Superior temporal gyrus (tissue), 1 donor: ENCODE measurements at regions not wholly inside any gene's neighbourhood (a gene's known extent, or its start where the extent isn't known, plus 50 kb on each side); places are given as distances from the start of the nearest gene placed in this dataset.
"Not testable (repeated sequence)": the region's sequence is repeated elsewhere in the genome, so short reads cannot be mapped to it uniquely, and the experiment has no call there.

Experiments
- DNase-seq: peaks from one replicate; pipeline ENCODE4 v3.0.0-alpha.2; 2016; ENCODE audit errors: extremely low spot score

DNA sequence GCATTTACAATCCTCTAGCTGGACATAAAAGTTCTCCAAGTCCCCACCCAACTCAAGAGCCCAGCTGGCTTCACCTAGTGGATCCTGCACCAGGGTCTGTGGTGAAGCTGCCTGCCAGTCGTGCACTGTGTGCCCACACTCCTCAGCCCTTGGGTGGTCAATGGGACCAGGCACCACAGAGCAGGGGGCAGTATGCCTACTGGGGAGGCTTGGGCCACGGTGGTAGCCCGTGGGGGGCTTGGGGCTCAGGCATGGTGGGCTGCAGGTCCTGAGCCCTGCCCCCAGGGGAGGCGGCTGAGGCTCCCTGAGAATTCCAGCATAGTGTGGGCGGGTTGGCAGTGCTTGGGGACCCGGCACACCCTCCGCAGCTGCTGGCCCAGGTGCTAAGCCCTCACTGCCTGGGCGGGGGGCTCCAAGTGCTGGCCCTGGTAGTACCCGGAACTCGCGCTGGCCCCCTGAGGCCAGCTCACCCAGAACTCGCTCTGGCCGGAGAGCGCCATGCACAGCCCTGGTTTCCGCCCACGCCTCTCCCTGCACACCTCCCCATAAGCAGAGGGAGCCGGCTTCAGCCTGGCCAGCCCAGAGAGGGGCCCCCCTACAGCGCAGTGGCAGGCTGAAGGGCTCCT is 1473.4 kb downstream of the SUCLG1 start:
- DNase-seq = no peak

DNA sequence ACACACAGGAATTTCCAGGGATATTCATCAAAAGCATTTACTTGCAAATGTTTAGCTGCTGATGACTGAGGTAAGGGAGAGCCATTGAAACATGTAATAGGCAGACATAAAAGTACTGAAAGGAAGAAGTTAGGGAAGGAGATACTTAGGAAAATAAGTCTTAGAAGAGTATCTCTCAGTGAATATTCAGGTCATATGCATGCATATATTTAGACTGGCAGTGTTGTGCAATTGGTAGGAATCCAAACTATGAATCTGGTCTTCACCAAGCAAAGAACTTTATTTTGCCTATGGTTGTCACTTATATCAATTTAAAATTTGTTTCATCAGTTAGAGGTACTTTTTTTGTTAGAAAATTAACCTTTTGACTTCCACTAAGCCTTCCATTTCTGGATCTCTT is 1490.7 kb downstream of the SUCLG1 start:
- no peak for DNase-seq

DNA sequence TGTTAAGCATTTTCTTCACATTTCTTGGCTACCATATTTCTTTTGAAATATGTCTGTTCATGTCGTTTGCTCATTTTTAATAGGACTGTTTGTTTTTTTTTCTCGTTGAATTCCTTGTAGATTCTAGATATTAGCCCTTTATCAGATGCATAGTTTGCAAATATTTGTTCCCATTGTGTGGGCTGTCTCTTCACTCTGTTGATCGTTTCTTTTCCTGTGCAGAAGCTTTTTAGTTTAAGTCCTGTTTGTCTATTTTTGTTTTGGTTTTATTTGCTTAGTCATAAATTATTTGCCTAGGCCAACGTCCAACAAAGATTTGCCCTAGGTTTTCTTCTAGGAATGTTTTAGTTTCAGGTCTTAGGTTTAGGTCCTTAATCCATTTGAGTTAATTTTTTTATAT is 1494.7 kb downstream of the SUCLG1 start:
- DNase-seq = no peak

DNA sequence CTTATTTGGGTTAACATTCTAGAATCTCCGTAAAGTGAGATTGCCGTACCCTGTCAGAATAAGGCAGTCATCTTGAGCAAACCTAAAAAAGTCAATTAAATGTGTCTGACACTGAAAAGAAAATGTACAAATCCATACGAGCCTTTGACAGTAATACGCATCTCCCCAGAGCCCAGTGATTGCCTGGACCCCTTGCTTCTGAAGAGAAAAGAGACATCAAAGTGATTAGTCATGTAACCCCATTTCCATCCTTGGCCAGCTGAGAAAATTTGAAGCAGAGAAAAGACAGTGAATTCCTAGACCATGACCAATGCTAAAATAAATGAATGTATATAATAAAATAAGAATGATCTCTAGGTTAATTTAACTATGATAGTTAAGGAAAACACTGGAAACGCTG is 1499.4 kb downstream of the SUCLG1 start:
- DNase-seq = no peak

DNA sequence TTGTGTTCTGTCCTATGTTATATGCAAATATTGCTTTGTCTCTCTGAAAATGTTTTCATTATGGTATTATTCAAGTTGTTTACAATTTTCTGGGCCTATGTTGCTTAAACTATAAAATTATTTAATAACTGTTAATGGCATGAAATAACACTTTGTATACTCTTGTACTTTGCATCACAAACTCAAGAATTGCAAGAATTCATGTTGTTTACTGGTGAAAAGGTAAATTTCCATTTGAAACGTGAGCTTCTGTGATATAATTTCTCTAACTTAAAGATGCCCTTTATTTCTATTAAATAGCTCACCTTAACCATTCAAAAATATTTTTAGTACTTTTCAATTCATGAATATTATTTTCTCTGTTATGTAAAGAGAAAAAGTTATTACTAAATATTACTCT is 1504.2 kb downstream of the SUCLG1 start:
- DNase-seq = no peak

DNA sequence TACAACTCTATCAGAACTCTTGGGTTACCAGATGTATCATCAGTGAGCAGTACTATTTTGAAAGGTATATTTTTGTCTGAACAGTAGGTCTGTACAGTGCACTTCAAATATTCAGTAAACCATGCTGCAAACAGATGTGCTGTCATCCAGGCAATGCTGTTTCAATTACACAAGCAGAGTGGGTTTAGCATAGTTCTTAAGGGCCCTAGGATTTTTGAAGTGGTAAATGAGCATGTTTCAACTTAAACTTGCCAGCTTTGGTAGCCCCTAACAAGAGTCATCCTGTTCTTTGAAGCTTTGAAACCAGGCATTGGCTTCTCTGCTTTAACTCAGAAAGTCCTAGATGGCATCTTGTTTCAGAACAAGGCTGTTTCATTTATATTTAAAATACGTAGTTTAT is 1519.9 kb downstream of the SUCLG1 start:
- no peak for DNase-seq

DNA sequence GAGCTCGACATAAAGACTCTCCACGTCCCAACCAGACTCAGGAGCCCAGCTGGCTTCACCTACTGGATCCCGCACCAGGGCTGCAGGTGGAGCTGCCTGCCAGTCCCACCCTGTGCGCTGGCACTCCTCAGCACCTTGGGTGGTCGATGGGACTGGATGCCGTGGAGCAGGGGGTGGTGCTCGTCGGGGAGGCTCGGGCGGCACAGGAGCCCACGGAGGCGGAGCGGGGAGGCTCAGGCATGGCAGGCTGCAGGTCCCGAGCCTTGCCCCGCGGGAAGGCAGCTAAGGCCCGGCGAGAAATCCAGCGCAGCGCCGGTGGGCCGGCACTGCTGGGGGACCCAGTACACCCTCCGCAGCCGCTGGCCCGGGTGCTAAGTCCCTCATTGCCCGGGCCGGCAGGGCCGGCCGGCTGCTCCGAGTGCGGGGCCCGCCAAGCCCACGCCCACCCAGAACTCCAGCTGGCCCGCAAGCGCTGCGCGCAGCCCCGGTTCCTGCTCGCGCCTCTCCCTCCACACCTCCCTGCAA is 1520.7 kb downstream of the SUCLG1 start:
- DNase-seq = not testable (repeated sequence)

DNA sequence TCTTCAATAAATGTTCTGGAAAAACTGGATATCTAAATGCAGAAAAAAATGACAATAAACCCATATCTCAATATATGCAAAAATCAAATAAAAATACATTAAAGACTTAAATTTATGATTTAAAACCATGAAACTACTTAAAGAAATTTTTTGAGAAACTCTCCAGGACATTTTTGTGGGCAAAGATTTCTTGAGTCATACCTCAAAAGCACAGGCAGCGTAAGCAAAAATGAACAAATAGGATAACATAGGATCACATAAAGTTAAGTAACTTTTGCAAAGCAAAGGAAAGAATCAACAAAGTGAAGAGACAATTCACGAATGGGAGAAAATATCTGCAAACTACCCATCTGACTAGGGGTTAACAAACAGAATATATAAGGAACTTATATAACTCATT is 1545.5 kb downstream of the SUCLG1 start:
- no peak for DNase-seq

DNA sequence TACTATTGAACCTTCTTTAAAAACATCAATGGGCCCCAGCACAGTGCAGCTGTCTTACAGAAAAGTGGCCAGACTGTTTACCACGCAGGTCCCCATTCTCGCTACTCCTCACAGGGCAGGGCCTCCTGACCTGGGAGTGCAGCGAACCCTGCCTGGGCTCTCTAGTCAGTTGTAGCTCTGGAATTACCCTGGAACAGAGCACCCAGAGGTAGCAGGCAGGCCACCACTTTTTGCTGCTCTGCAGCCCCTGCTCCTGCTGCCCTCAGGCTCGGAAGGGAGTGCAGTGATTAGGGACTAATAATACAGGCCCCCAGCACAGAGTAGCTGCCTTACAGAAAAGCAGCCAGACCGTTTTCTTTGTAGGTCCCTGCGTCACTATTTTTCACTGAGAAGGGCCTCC is 1563.0 kb downstream of the SUCLG1 start:
- DNase-seq = no peak

DNA sequence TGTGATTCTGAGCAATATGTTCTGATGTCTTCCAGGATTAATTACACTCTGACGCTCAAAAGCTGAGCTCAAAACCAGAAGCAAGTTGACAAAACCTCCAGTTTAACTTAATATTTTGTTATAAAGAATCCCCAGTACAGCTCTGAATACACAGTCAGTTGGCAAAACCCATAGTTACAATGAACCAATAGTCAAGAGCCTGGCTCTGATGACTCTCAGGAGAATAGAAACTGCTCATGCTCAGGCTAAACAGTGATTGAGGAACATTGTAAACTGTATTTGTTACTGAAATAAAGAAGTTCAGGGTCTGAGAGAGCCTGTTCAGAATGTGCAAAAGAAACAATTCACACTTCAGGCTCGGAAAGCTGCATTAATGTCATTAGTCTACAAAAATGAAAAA is 1565.9 kb downstream of the SUCLG1 start:
- no peak for DNase-seq

DNA sequence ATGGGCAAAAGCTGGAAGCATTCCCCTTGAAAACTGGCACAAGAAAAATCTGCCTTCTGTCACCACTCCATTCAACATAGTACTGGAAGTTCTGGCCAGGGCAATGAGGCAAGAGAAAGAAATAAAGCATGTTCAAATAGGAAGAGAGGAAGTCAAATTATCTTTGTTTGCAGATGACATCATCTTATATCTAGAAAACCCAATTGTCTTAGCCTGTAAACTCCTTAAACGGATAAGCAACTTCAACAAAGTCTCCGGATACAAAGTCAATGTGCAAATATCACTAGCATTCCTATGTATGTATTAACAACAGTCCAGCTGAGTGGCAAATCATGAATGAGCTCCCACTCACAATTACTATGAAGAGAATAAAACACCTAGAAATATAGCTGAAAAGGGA is 1579.3 kb downstream of the SUCLG1 start:
- no peak for DNase-seq

DNA sequence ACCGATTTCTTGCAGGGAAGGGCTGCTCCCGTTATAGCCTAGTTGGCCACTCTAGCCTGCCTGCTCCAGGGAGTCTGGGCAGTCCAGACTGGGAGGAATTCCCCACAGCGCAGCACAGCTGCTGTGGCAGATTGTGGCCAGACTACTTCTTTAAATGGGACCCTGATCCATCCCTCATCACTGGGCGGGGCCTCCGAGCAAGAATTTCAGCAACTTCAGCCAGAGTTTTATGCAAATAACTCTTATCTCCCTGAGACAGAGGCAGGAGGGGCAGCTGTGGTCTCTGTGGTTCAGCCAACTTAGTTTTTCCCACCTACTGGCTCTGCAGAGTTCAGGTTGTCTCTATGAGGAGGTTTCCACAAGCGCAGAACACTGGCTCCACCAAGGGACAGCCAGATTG is 1583.2 kb downstream of the SUCLG1 start:
- DNase-seq = no peak

DNA sequence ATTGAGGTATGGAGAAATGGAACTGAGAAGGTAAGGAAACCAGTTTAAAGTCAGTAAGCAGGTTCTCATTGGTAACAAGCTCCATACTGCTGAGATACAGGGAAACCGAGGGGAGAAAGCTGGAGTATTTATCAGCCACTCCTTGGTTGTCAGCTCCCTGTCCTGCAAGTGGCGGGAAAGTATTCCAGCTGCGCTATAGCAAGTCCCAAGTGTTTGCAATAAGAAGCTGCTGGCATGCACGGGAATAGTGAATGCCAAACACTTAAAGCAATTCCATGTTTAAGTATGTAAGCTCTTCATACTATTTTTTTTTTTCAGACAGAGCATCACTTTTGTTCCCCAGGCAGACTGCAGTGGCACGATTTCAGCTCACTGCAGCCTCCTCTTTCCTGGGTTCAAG is 1601.1 kb downstream of the SUCLG1 start:
- no peak for DNase-seq

DNA sequence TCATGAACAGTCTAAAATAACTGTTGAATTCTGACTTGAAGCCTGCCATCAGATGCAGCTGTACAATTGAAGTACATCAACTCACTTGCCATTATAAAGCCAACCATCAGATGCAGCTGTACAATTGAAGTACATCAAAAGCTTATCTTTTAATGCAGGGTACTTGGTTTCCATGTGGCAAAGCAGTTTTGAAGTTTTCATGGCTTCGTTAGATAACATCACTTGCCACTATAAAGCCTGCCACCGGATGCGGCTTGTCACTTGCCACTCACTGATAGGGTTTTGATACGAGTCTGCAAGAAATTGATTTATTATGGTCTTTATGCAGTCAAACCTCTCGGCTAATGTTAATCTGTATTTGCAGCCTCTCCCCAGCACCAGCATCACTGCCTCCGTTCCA is 1605.8 kb downstream of the SUCLG1 start:
- DNase-seq = no peak

DNA sequence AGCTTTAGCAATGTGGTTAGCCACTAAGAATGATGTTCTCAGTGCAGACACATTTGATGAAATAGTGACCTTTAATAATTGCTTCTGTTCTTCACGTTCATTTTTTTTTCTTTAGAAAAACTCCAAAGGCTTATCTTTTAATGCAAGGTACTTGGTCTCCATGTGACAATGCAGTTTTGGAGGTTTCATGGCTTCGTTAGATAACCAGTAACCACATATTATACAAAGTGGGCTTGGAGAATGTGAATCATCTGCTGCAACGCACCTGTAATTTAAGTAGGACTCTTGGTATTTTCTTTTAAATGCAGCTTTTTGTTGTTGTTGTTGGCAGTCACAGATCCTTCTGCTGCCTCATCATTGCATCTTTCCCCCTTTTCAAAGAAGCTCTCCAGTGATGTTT is 1606.3 kb downstream of the SUCLG1 start:
- no peak for DNase-seq

DNA sequence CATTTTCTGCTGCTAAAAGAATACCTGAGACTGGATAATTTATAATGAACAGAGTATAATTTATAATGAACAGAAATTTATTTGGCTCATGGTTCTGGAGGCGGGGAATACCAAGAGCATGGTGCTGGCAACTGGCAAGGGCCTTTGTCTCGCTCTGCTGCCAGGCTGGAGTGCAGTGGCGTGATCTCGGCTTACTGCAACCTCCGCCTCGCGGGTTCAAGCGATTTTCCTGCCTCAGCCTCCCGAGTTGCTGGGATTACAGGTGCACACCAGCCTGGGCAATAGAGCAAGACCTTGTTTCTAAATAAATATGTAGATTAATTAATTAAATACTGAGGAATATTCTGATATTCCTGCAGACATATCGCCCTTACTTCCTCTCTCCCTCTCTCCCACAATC is 1610.8 kb downstream of the SUCLG1 start:
- DNase-seq = no peak

DNA sequence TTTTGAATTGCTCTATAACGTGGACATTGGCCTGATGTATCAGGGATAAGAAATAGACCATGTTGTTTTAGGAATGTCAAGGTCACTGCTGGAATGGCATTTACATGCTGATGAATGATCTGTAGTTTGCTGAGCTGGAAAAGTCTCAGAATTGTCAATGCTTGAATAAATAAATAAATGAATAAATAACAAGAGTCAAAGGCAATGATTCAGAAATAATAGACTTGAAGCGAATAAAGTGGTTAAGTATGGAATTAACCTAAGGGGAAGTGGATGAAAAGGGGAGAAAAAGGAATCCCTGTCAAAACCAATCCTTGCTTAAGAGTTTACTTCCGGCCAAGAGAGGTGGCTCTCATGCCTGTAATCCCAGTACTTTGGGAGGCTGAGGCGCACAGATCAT is 1620.0 kb downstream of the SUCLG1 start:
- no peak for DNase-seq

DNA sequence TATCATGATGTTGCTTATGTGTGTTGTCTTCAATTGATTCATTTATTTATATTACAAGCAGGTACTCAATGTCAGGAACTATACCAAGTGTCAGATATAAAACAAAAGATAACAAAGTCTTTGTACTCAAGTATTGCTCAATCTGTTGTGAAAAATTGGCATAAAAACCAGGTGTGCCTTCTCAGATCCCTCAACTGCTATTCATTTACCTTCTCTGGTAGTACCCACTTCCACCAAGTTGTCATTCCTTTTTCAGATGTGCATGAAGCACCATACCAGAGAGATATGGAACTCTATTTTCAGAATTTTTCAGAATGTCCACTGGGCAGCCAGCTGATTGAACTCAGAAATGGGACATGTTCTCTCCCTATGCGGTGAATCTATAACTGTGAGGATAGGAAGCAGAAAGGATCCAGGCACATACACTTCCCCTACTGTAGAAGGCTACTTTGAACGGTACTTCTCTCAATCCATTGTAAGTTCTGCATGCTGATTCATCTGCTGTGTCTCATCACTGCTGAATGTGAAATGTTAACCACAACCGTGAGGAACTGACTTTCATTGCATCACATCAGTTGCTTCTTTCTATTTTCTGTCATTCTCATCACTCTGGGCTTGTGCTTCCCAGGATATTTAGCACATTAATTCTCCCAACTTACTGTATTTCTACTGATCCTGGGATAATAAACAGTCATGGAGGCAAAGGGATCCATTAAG is 1621.3 kb downstream of the SUCLG1 start:
- DNase-seq = no peak

DNA sequence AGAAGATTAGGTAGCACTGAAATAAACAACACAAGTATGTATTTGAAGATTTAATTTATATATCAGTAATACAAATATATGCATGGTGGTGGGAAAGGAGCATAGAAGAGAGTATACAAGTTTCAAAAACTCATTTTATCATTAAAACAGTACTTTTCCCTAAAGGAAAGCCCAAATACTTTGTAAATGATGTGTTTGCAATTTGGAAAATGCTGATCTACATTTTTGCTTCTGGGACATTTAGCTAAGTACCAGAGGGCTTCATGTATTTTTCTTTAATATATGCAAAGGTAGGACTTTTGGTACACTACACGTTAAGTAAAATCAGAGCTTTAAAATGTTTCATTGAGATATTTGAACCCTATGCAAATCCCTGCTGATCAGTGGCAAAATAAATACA is 1624.2 kb downstream of the SUCLG1 start:
- no peak for DNase-seq

DNA sequence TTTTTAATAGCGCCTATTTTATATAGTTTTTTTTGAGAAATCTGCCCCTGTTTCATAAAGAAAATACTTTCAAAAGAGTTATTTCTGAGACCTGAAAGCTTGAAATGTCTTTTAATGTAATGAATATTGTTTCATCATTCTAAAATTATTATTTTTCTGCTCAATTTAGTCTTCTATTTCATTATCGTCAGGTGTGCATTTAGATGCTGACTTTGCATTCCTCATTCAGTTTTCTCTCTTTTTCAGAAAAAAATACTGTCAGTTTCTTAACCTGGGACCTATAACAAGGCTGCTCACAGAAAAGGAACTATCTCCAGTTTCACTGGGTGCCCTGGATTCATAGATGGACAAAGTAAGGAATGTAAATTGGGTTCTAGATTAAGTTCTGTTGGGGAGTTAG is 1631.7 kb downstream of the SUCLG1 start:
- no peak for DNase-seq

DNA sequence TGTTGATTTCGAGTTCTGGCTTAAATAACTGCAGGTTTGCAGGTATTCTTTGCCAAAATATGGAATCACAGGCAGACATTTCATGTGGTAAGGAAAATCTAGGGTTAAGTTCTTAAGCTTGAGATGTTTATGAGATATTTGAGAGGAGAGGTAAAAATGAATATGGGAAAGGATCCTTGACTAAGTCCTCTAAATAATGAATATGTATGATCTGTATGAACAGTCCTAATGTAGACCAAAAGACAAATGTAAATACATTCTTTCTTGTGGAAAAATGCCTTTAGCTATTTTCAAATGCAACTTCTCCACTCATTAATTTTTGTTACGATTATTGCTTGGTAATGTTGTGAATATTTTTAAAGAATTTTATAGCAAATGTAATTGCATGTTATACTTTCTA is 1632.6 kb downstream of the SUCLG1 start:
- no peak for DNase-seq

DNA sequence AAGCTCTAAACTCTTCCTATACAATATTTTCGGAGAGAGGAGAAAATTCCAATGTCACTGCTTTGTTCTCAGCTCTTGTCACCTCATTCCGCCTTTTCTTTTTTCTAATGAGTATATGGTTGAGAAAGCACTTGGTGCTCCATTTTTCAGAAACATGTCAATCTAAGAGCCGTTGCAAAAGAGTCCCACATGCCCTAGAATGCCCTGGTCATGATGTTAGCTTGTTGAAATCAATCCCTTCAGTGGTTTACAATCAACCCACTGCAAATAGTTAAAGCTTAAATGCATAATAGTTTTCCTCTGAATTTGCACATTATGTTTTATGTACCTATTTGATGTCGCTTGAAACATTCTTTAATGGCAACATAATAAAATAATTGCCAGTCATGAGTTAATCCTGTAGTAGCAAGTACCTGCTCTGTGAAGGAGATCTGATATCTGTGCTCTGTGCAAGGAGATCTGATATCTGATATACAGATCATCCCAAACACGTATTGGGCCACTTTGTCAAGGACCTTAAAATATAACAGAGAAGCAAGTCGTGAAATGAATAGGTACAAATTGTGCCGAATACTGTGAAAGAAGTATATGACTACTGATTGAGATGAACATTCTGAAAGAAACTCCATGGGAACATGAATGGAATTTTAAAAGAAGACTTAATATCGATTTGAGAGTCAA is 1633.5 kb downstream of the SUCLG1 start:
- DNase-seq = no peak

DNA sequence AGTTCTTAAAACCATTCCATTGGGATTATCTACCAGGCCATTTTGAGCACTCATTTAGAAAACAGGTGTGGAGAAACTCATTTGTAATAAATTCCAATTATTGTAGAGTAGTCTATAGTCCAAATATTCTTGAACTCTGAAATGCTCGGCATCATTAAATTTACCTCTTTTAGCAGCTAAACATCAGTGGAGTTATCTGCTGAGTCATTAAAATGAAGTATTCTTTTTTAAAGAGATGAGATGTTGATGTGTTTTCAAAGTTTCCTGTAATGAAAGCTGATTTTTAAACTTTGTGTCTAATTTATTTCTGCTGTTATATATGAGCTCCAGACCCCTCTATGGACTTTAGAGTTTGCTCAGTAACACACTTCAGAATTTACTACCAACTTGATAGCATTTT is 1635.2 kb downstream of the SUCLG1 start:
- no peak for DNase-seq
